ENCODE measurements at regions not wholly inside any gene's neighbourhood (a gene's known extent, or its start where the extent isn't known, plus 50 kb on each side); places are given as distances from the start of the nearest gene placed in this dataset.

- Histone ChIP-seq H3K9me3 (no peaks in the 10 kb centered on the region), H3K4me1 (peaks cover 0 to 24% (median 0%) of the 10 kb centered on the region in 4 donors), H3K27me3 (no peaks in the 10 kb centered on the region), H3K4me3 (no peak overlapping the region), H3K27ac (no peak overlapping the region), H3K36me3 (no peaks in the 10 kb centered on the region)
- TF ChIP-seq, protein P1, sequence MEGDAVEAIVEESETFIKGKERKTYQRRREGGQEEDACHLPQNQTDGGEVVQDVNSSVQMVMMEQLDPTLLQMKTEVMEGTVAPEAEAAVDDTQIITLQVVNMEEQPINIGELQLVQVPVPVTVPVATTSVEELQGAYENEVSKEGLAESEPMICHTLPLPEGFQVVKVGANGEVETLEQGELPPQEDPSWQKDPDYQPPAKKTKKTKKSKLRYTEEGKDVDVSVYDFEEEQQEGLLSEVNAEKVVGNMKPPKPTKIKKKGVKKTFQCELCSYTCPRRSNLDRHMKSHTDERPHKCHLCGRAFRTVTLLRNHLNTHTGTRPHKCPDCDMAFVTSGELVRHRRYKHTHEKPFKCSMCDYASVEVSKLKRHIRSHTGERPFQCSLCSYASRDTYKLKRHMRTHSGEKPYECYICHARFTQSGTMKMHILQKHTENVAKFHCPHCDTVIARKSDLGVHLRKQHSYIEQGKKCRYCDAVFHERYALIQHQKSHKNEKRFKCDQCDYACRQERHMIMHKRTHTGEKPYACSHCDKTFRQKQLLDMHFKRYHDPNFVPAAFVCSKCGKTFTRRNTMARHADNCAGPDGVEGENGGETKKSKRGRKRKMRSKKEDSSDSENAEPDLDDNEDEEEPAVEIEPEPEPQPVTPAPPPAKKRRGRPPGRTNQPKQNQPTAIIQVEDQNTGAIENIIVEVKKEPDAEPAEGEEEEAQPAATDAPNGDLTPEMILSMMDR (IDR thresholded peaks at IDR 0.05) = no peak
- TF ChIP-seq EP300 (IDR thresholded peaks at IDR 0.05) (no peak), POLR2A (IDR thresholded peaks at IDR 0.05) (no peak)
- no peak for DNase-seq (ENCODE audit: low spot score in 2 of 2)
- WGBS, 2 donors = 55 to 62% methylated on average over 4 of the region's 4 CpGs
Measured at GRCh38 chr6:105593056-105593690, 190.3 kb upstream of the PREP start.

DNA sequence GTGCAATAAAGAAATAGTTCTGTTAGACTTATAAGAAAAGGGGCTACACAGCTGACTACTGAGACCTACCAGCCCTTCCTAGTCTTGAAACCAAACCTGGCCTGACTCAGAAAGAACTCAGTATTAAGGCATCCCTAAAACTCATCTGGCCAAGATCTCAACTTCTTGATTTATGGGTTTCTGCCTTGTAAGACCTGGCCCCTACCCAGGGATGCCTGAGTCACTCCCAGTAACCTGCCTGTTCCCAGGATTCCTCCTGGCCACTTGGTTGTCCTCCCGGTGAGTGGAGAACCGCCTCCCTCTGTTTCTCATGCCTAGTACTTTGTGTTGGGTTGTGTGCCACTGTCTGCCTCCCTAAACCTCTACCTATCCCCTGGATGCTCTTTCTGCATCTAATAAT is 189.4 kb upstream of the PREP start:
- Histone ChIP-seq H3K27me3 (no peaks in the 10 kb centered on the region), H3K4me3 (no peak overlapping the region), H3K9me3 (no peaks in the 10 kb centered on the region), H3K27ac (no peak overlapping the region), H3K36me3 (no peaks in the 10 kb centered on the region), H3K4me1 (peaks cover 0 to 24% (median 0%) of the 10 kb centered on the region in 4 donors)
- DNase-seq (ENCODE audit: low spot score in 2 of 2) = no peak
- 90 to 97% methylated on average over 2 of the region's 2 CpGs for WGBS, 2 donors
- TF ChIP-seq, protein P1 (IDR thresholded peaks at IDR 0.05) = no peak
- TF ChIP-seq POLR2A (IDR thresholded peaks at IDR 0.05) (no peak), EP300 (IDR thresholded peaks at IDR 0.05) (no peak)

DNA sequence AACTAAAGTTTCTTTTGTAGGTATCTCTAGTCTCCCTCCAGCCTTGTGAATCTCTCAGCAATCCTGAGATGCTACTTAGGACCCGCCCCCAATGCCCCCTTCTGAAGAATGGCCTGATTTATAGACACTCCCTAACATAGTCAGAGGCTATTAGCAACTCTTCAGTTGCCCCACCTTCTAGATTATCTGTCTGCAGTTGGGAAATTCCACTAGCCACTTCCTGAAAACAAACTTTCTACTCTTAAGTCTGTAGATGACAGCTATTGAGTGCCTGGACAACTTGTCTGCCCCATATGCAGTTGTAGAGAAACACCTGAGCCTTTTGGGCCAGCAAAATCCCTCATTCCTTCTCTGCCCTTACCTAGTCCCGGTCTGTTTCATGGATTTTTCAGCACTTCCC is 188.2 kb upstream of the PREP start:
- WGBS, 2 donors = 96 to 97% methylated on average over 2 of the region's 2 CpGs
- H3K27ac ChIP-seq = no peak overlapping the region
- no peak for TF ChIP-seq POLR2A (IDR thresholded peaks at IDR 0.05)
- TF ChIP-seq EP300 (IDR thresholded peaks at IDR 0.05) = no peak
- TF ChIP-seq, protein P1 (IDR thresholded peaks at IDR 0.05) = no peak
- no peaks in the 10 kb centered on the region for H3K9me3 ChIP-seq
- H3K27me3 ChIP-seq = no peaks in the 10 kb centered on the region
- DNase-seq (ENCODE audit: low spot score in 2 of 2) = no peak
- no peak overlapping the region for H3K4me3 ChIP-seq
- peaks cover 0 to 22% (median 0%) of the 10 kb centered on the region in 4 donors for H3K4me1 ChIP-seq
- H3K36me3 ChIP-seq = no peaks in the 10 kb centered on the region

GRCh38 chr6:105588123-105588710 is 185.3 kb upstream of the PREP start:
- H3K9me3 ChIP-seq = no peaks in the 10 kb centered on the region
- no peak for DNase-seq (ENCODE audit: low spot score in 2 of 2)

More at GRCh38 chr6:105588123-105588710, 185.3 kb upstream of the PREP start:
- no peaks in the 10 kb centered on the region for H3K36me3 ChIP-seq
- no peaks in the 10 kb centered on the region for H3K27me3 ChIP-seq
- no peaks in the 10 kb centered on the region for H3K4me1 ChIP-seq
- TF ChIP-seq, protein P1 (IDR thresholded peaks at IDR 0.05) = no peak
- TF ChIP-seq EP300 (IDR thresholded peaks at IDR 0.05) (no peak), POLR2A (IDR thresholded peaks at IDR 0.05) (no peak)
- WGBS, 2 donors = 81 to 83% methylated on average over 6 of the region's 6 CpGs
- H3K27ac ChIP-seq = no peak overlapping the region
- H3K4me3 ChIP-seq = no peak overlapping the region
